Eye (tissue), 1 donor: ENCODE measurements at regions not wholly inside any gene's neighbourhood (a gene's known extent, or its start where the extent isn't known, plus 50 kb on each side); places are given as distances from the start of the nearest gene placed in this dataset.

Experiments used
- DNase-seq: peaks from one replicate; pipeline ENCODE4 v3.0.0-alpha.2; 2015

GRCh38 chr2:239682518-239682917 lies 281.7 kb upstream of the HDAC4 start:
- DNase-seq, result no peak

GRCh38 chr2:239679755-239680154 lies 278.9 kb upstream of the HDAC4 start:
- no peak for DNase-seq

GRCh38 chr2:239678666-239679296 lies 278.0 kb upstream of the HDAC4 start:
- DNase-seq, result no peak

GRCh38 chr2:239678186-239678490 lies 277.3 kb upstream of the HDAC4 start:
- DNase-seq, result no peak

- DNase-seq, result no peak
Observed at GRCh38 chr2:239677453-239678185, 276.8 kb upstream of the HDAC4 start.

GRCh38 chr2:239676716-239677452 lies 276.1 kb upstream of the HDAC4 start:
- peak; percentile 37 for DNase-seq

GRCh38 chr2:239675826-239676715 lies 275.3 kb upstream of the HDAC4 start:
- DNase-seq, result no peak

- DNase-seq, result no peak
Observed at GRCh38 chr2:239674981-239675825, 274.4 kb upstream of the HDAC4 start.

GRCh38 chr2:239674101-239674980 lies 273.5 kb upstream of the HDAC4 start:
- no peak for DNase-seq

GRCh38 chr2:239673641-239674040 lies 272.8 kb upstream of the HDAC4 start:
- no peak for DNase-seq

- no peak for DNase-seq
Observed at GRCh38 chr2:239671916-239672849, 271.4 kb upstream of the HDAC4 start.

GRCh38 chr2:239671471-239671870 lies 270.7 kb upstream of the HDAC4 start:
- no peak for DNase-seq

GRCh38 chr2:239670463-239671120 lies 269.8 kb upstream of the HDAC4 start:
- DNase-seq, result no peak

- DNase-seq, result no peak
Observed at GRCh38 chr2:239669899-239670460, 269.2 kb upstream of the HDAC4 start.

GRCh38 chr2:239669181-239669898 lies 268.5 kb upstream of the HDAC4 start:
- DNase-seq, result peak; percentile 50

GRCh38 chr2:239668651-239669050 lies 267.8 kb upstream of the HDAC4 start:
- no peak for DNase-seq

- DNase-seq, result no peak
Observed at GRCh38 chr2:239668042-239668441, 267.2 kb upstream of the HDAC4 start.

GRCh38 chr2:239667431-239667985 lies 266.7 kb upstream of the HDAC4 start:
- no peak for DNase-seq
